ENCODE measurements at regions not wholly inside any gene's neighbourhood (a gene's known extent, or its start where the extent isn't known, plus 50 kb on each side); places are given as distances from the start of the nearest gene placed in this dataset.

- intact Hi-C loops (cut with DNase I): no loop called here
- DNase-seq: no peak
- H3K27ac ChIP-seq: no peak overlapping the region
- whole genome bisulfite sequencing, 3 donors: 22 to 31% (median 24%) methylated on average over 3 of the region's 3 CpGs
- TF ChIP-seq EP300 (IDR thresholded peaks at IDR 0.05) (no peak), POLR2A (IDR thresholded peaks at IDR 0.05) (no peak), CTCF (IDR thresholded peaks at IDR 0.05) (no peak)
- H3K9me3 ChIP-seq: no peaks in the 10 kb centered on the region
- H3K36me3 ChIP-seq: no peaks in the 10 kb centered on the region
- no peaks in the 10 kb centered on the region for H3K27me3 ChIP-seq
- no peak overlapping the region for H3K4me3 ChIP-seq
- no peaks in the 10 kb centered on the region for H3K4me1 ChIP-seq (ENCODE audit: insufficient read depth)
Observed at GRCh38 chr10:112045938-112046337, 137.6 kb downstream of the GPAM start.

- intact Hi-C loops (cut with DNase I): no loop called here
- WGBS, 3 donors: 42 to 89% (median 86%) methylated on average over 1 to 2 of the region's 2 CpGs
- TF ChIP-seq EP300 (IDR thresholded peaks at IDR 0.05): no peak
- TF ChIP-seq CTCF (IDR thresholded peaks at IDR 0.05): no peak
- TF ChIP-seq POLR2A (IDR thresholded peaks at IDR 0.05): no peak
Observed at GRCh38 chr10:112047674-112048073, 135.9 kb downstream of the GPAM start.

GRCh38 chr10:112052166-112052565 is 131.4 kb downstream of the GPAM start:
- Histone ChIP-seq H3K4me1 (ENCODE audit: insufficient read depth) (no peaks in the 10 kb centered on the region), H3K27ac (no peak overlapping the region), H3K9me3 (no peaks in the 10 kb centered on the region), H3K27me3 (no peaks in the 10 kb centered on the region), H3K4me3 (no peak overlapping the region), H3K36me3 (no peaks in the 10 kb centered on the region)
- no peak for DNase-seq
- WGBS, 3 donors: 81 to 89% (median 83%) methylated on average over 5 of the region's 5 CpGs
- intact Hi-C loops (cut with DNase I): no loop called here
- TF ChIP-seq CTCF (IDR thresholded peaks at IDR 0.05) (no peak), EP300 (IDR thresholded peaks at IDR 0.05) (no peak), POLR2A (IDR thresholded peaks at IDR 0.05) (no peak)

More at GRCh38 chr10:112047674-112048073, 135.9 kb downstream of the GPAM start:
- no peak for DNase-seq
- H3K9me3 ChIP-seq: no peaks in the 10 kb centered on the region
- H3K27me3 ChIP-seq: no peaks in the 10 kb centered on the region
- H3K27ac ChIP-seq: no peak overlapping the region
- no peaks in the 10 kb centered on the region for H3K36me3 ChIP-seq
- H3K4me3 ChIP-seq: no peak overlapping the region
- H3K4me1 ChIP-seq (ENCODE audit: insufficient read depth): no peaks in the 10 kb centered on the region

- H3K4me1 ChIP-seq (ENCODE audit: insufficient read depth): no peaks in the 10 kb centered on the region
- H3K4me3 ChIP-seq: no peak overlapping the region
- H3K36me3 ChIP-seq: no peaks in the 10 kb centered on the region
- no peak overlapping the region for H3K27ac ChIP-seq
- no peaks in the 10 kb centered on the region for H3K9me3 ChIP-seq
- intact Hi-C loops (cut with DNase I): no loop called here
- TF ChIP-seq POLR2A (IDR thresholded peaks at IDR 0.05): no peak
- no peak for TF ChIP-seq EP300 (IDR thresholded peaks at IDR 0.05)
- TF ChIP-seq CTCF (IDR thresholded peaks at IDR 0.05): no peak
- no peaks in the 10 kb centered on the region for H3K27me3 ChIP-seq
- no peak for DNase-seq
- 76 to 90% (median 77%) methylated on average over 1 of the region's 1 CpG for WGBS, 3 donors
Observed at GRCh38 chr10:112053895-112054294, 129.7 kb downstream of the GPAM start.

- 91 to 94% (median 92%) methylated on average over 5 of the region's 5 CpGs for WGBS, 3 donors
- no peak overlapping the region for H3K4me3 ChIP-seq
- no peaks in the 10 kb centered on the region for H3K9me3 ChIP-seq
- H3K27me3 ChIP-seq: no peaks in the 10 kb centered on the region
- no peak for DNase-seq
- TF ChIP-seq POLR2A (IDR thresholded peaks at IDR 0.05): no peak
- no peak for TF ChIP-seq CTCF (IDR thresholded peaks at IDR 0.05)
- no peak for TF ChIP-seq EP300 (IDR thresholded peaks at IDR 0.05)
- H3K4me1 ChIP-seq (ENCODE audit: insufficient read depth): no peaks in the 10 kb centered on the region
- no peaks in the 10 kb centered on the region for H3K36me3 ChIP-seq
- intact Hi-C loops (cut with DNase I): no loop called here
- H3K27ac ChIP-seq: no peak overlapping the region
Observed at GRCh38 chr10:112054516-112054915, 129.0 kb downstream of the GPAM start.
